IMR-90 (cell line): ENCODE measurements at regions not wholly inside any gene's neighbourhood (a gene's known extent, or its start where the extent isn't known, plus 50 kb on each side); places are given as distances from the start of the nearest gene placed in this dataset.

Source experiments
- ATAC-seq: fragments of 200-7000 bp; cut with Tn5 transposase; 2 replicates; pipeline ENCODE4 v1.9.1; 2020; ENCODE audit warnings: low read depth, mild to moderate bottlenecking, moderate library complexity
- BruUV-seq: library from RNA; stranded (reverse); fragments of 400-500 nt; replicated peaks from 2 replicates; lab custom pipeline; 2021; lab: Mats Ljungman, UMichigan
- CTCF ChIA-PET: fragments of 300-600 bp; formaldehyde crosslinking; extraction: SDS; loops from one replicate; lab custom pipeline; 2021; ENCODE audit warnings: antibody characterized with exemption; lab: Yijun Ruan, JAX
- POLR2A ChIA-PET: fragments of 300-600 bp; sonication (Branson Sonifier 250); formaldehyde crosslinking; loops from one replicate; lab custom pipeline; 2022; ENCODE audit warnings: antibody characterized with exemption; ENCODE audit not compliant: unreplicated experiment; lab: Charles Lee
- DNase-seq: peaks from one replicate; pipeline ENCODE4 v3.0.0; 2013
- H2AFZ ChIP-seq: replicated peaks from 2 replicates; pipeline ENCODE3; 2013; ENCODE audit warnings: low read length, mild to moderate bottlenecking; ENCODE audit not compliant: poor library complexity
- H2AK5ac ChIP-seq: 2 replicates; pipeline ENCODE4 v1.6.1; 2013; ENCODE audit warnings: low read depth, low read length, inconsistent platforms
- H2AK9ac ChIP-seq: replicated peaks from 2 replicates; pipeline ENCODE3; 2013; ENCODE audit warnings: mild to moderate bottlenecking, low read depth, low read length, moderate library complexity; ENCODE audit not compliant: poor library complexity
- H2BK120ac ChIP-seq: 2 replicates; pipeline ENCODE4 v1.6.1; 2013; ENCODE audit warnings: low read depth, low read length, inconsistent platforms
- H2BK15ac ChIP-seq: 3 replicates; pipeline ENCODE4 v1.6.1; 2013; ENCODE audit warnings: low read depth, low read length, inconsistent platforms
- H2BK20ac ChIP-seq: 2 replicates; pipeline ENCODE4 v1.6.1; 2013; ENCODE audit warnings: low read depth, mild to moderate bottlenecking, inconsistent platforms, low read length, moderate library complexity
- H2BK5ac ChIP-seq: 2 replicates; pipeline ENCODE4 v1.6.1; 2013; ENCODE audit warnings: mild to moderate bottlenecking, low read depth, low read length, inconsistent platforms; ENCODE audit not compliant: poor library complexity, severe bottlenecking
- H3K14ac ChIP-seq: replicated peaks from 2 replicates; pipeline ENCODE4 v1.6.1; 2013; ENCODE audit warnings: low read depth, low read length, inconsistent platforms
- H3K18ac ChIP-seq: 2 replicates; pipeline ENCODE4 v1.6.1; 2013; ENCODE audit warnings: low read depth, low read length, control low read depth
- H3K23ac ChIP-seq: 2 replicates; pipeline ENCODE4 v1.6.1; 2013; ENCODE audit warnings: low read depth, low read length, inconsistent platforms
- H3K27ac ChIP-seq: 2 replicates; pipeline ENCODE4 v1.5.1; 2013; ENCODE audit warnings: mild to moderate bottlenecking, control low read depth, low read length; ENCODE audit not compliant: insufficient read depth
- H3K27me3 ChIP-seq: 2 replicates; pipeline ENCODE4 v1.6.1; 2013; ENCODE audit warnings: low read length; ENCODE audit not compliant: control insufficient read depth, insufficient read depth
- H3K36me3 ChIP-seq: 2 replicates; pipeline ENCODE4 v1.6.1; 2013; ENCODE audit warnings: low read length, mixed read lengths; ENCODE audit not compliant: control insufficient read depth, insufficient read depth
- H3K4ac ChIP-seq: 2 replicates; pipeline ENCODE4 v1.6.1; 2013; ENCODE audit warnings: low read depth, low read length, inconsistent platforms
- H3K4me1 ChIP-seq: 2 replicates; pipeline ENCODE4 v1.6.1; 2013; ENCODE audit warnings: low read length, mixed read lengths; ENCODE audit not compliant: control insufficient read depth, insufficient read depth
- H3K4me2 ChIP-seq: 2 replicates; pipeline ENCODE4 v1.6.1; 2013; ENCODE audit warnings: low read depth, mild to moderate bottlenecking, control low read depth, low read length, moderate library complexity
- H3K4me3 ChIP-seq: 2 replicates; pipeline ENCODE4 v1.5.1; 2013; ENCODE audit warnings: low read depth, mild to moderate bottlenecking, control low read depth, low read length, moderate library complexity; ENCODE audit not compliant: insufficient read depth
- H3K56ac ChIP-seq: 2 replicates; pipeline ENCODE4 v1.6.1; 2013; ENCODE audit warnings: low read length, inconsistent platforms; ENCODE audit not compliant: insufficient read depth; ENCODE audit errors: extremely low read depth
- H3K79me1 ChIP-seq, 2 experiments: 2 replicates each; pipeline ENCODE4 v1.6.1; 2013; ENCODE audit warnings: low read length in 2 of 2, inconsistent platforms in 1 of 2, low read depth in 1 of 2
- H3K9ac ChIP-seq: 2 replicates; pipeline ENCODE4 v1.6.1; 2013; ENCODE audit warnings: low read depth, low read length, control low read depth
- H3K9me1 ChIP-seq: 2 replicates; pipeline ENCODE4 v1.6.1; 2013; ENCODE audit warnings: low read length, inconsistent platforms; ENCODE audit not compliant: insufficient read depth
- H3K9me3 ChIP-seq: 2 replicates; pipeline ENCODE4 v1.6.1; 2013; ENCODE audit warnings: low read length; ENCODE audit not compliant: control insufficient read depth, insufficient read depth
- H4K20me1 ChIP-seq: 2 replicates; pipeline ENCODE4 v1.6.1; 2013; ENCODE audit warnings: low read length, inconsistent platforms; ENCODE audit not compliant: insufficient read depth
- H4K5ac ChIP-seq: 2 replicates; pipeline ENCODE4 v1.6.1; 2013; ENCODE audit warnings: mild to moderate bottlenecking, low read depth, low read length, control low read depth
- H4K8ac ChIP-seq, 2 experiments: 2 replicates each; pipeline ENCODE4 v1.6.1; 2013; ENCODE audit warnings: low read depth in 2 of 2, low read length in 2 of 2, control low read depth in 1 of 2, inconsistent platforms in 1 of 2
- H4K91ac ChIP-seq: 2 replicates; pipeline ENCODE4 v1.6.1; 2013; ENCODE audit warnings: low read depth, low read length, inconsistent platforms; ENCODE audit not compliant: insufficient read depth
- BHLHE40 ChIP-seq: fragments of 150-350 bp; IDR thresholded peaks from 2 replicates; pipeline ENCODE4 v1.6.1; 2016; ENCODE audit warnings: mild to moderate bottlenecking, low read depth, low read length
- CEBPB ChIP-seq: IDR thresholded peaks from 2 replicates; pipeline ENCODE4 v1.6.1; 2012; ENCODE audit warnings: low read depth, low read length, improper control_type of control experiment
- CHD1 ChIP-seq: IDR thresholded peaks from 2 replicates; pipeline ENCODE4 v1.6.1; 2012; ENCODE audit warnings: low read depth, low read length, improper control_type of control experiment
- CTCF ChIP-seq: conservative IDR thresholded peaks from 2 replicates; pipeline ENCODE4 v1.5.1; 2012; ENCODE audit warnings: mild to moderate bottlenecking, low read depth, low read length, improper control_type of control experiment
- ELK1 ChIP-seq: fragments of 150-350 bp; IDR thresholded peaks from 2 replicates; pipeline ENCODE4 v1.6.1; 2016; ENCODE audit warnings: low read depth, mild to moderate bottlenecking, low read length, moderate library complexity, borderline replicate concordance
- FOS ChIP-seq: fragments of 150-350 bp; IDR thresholded peaks from 2 replicates; pipeline ENCODE4 v1.6.1; 2016; ENCODE audit warnings: low read depth, low read length
- MAFK ChIP-seq: IDR thresholded peaks from 2 replicates; pipeline ENCODE4 v1.6.1; 2012; ENCODE audit warnings: low read depth, low read length, improper control_type of control experiment
- MAZ ChIP-seq: IDR thresholded peaks from 2 replicates; pipeline ENCODE4 v1.6.1; 2012; ENCODE audit warnings: low read depth, mild to moderate bottlenecking, low read length, improper control_type of control experiment, moderate library complexity, borderline replicate concordance
- MXI1 ChIP-seq: IDR thresholded peaks from 2 replicates; pipeline ENCODE4 v1.6.1; 2012; ENCODE audit warnings: low read depth, mild to moderate bottlenecking, low read length, moderate library complexity, borderline replicate concordance
- NFE2L2 ChIP-seq: fragments of 150-350 bp; IDR thresholded peaks from 2 replicates; pipeline ENCODE4 v1.6.1; 2016; ENCODE audit warnings: low read depth, mild to moderate bottlenecking, low read length
- POLR2A ChIP-seq: IDR thresholded peaks from 2 replicates; pipeline ENCODE4 v1.6.1; 2012; ENCODE audit warnings: mild to moderate bottlenecking, low read depth, low read length
- RAD21 ChIP-seq: IDR thresholded peaks from 2 replicates; pipeline ENCODE4 v1.6.1; 2012; ENCODE audit warnings: low read length, improper control_type of control experiment
- RCOR1 ChIP-seq: IDR thresholded peaks from 2 replicates; pipeline ENCODE4 v1.6.1; 2012; ENCODE audit warnings: mild to moderate bottlenecking, low read length, improper control_type of control experiment; ENCODE audit not compliant: insufficient replicate concordance
- RFX5 ChIP-seq: IDR thresholded peaks from 2 replicates; pipeline ENCODE4 v1.8.0; 2012; ENCODE audit warnings: low read depth, mild to moderate bottlenecking, low read length, moderate library complexity
- SMC3 ChIP-seq: fragments of 150-350 bp; IDR thresholded peaks from 2 replicates; pipeline ENCODE4 v1.6.1; 2016; ENCODE audit warnings: low read depth, mild to moderate bottlenecking, antibody characterized with exemption, low read length, moderate library complexity
- WGBS, 2 experiments: methylation state at CpG; one replicate each; pipeline versions ENCODE4 v1.1.5 to v1.1.7; 2013; ENCODE audit warnings: missing lambda C conversion rate in 2 of 2; ENCODE audit not compliant: insufficient read length in 1 of 2; ENCODE audit errors: extremely low coverage in 2 of 2; 5-methylcytosine and 5-hydroxymethylcytosine counted together
- dilution Hi-C: fragments of 300-500 bp; cut with HindIII; formaldehyde crosslinking; loops from one replicate; pipeline ENCODE4 v1.14.3; 2018; ENCODE audit warnings: low sequenced_read_pairs; ENCODE audit not compliant: unreplicated experiment
- in situ Hi-C: fragments of 300-500 bp; cut with MboI; formaldehyde crosslinking; loops from 3 replicates; pipeline ENCODE4 v1.14.3; 2019; ENCODE audit warnings: low sequenced_read_pairs, inconsistent platforms, mixed read lengths
- intact Hi-C: fragments of 100-400 bp; cut with micrococcal nuclease; formaldehyde crosslinking; loops from 2 replicates; pipeline ENCODE4 v1.10.0; 2022
- TF ChIP-seq, protein P1 (sequence below): fragments of 150-350 bp; IDR thresholded peaks from 2 replicates; pipeline ENCODE4 v1.6.1; 2017; ENCODE audit warnings: mild to moderate bottlenecking, antibody characterized with exemption, low read length, low read depth

DNA sequence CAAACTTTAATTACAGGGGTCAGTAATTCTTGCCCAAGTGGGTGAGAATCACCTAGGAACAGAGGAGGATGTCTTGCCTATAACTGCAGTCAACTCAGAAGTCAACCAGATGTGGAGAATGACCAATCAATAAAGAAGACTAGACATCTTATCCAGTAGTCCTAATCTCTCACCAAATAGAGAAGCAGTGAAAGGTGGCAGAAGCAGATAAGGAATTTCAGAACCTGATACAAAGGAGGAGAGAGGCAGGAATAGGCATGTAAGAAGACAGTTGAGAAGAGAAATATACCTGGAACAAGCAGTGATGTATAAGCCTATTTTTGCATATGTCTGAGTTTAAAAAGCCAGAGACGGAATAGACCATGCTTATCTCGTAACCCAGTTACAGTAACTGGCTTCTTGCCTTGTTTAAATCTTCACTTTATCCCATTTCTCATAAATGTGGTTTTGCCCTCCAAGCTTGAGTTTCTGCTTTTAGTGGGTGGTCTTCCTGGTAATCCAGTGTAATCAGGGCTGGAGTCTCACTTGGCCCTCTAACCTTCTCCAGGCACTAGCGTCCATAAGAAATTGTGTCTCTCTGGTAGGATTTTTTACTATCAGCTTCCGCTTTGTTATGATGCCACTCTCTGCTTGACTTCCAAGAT is 401.0 kb downstream of the SUCLG1 start:
- POLR2A ChIA-PET, result no interaction called here
- DNase-seq, result no peak
- Histone ChIP-seq H2BK5ac (no peak overlapping the region), H2AK5ac (no peak overlapping the region), H3K79me1 (no peaks in the 10 kb centered on the region), H3K56ac (no peak overlapping the region), H3K9ac (no peak overlapping the region), H4K20me1 (no peaks in the 10 kb centered on the region), H2BK15ac (no peak overlapping the region), H3K27me3 (no peaks in the 10 kb centered on the region), H2AK9ac (no peak overlapping the region), H2BK20ac (no peak overlapping the region), H3K27ac (no peak overlapping the region), H3K9me3 (no peaks in the 10 kb centered on the region), H4K5ac (no peak overlapping the region), H3K4ac (no peak overlapping the region), H3K18ac (no peak overlapping the region), H3K23ac (no peak overlapping the region), H2AFZ (no peak overlapping the region), H3K4me3 (no peak overlapping the region), H3K14ac (no peak overlapping the region), H3K4me1 (no peaks in the 10 kb centered on the region), H3K36me3 (no peaks in the 10 kb centered on the region), H4K91ac (no peak overlapping the region), H2BK120ac (no peak overlapping the region), H3K9me1 (no peaks in the 10 kb centered on the region), H4K8ac (no peak overlapping the region), H3K4me2 (no peak overlapping the region)
- CTCF ChIA-PET, result no interaction called here
- no peak for ATAC-seq
- BruUV-seq, result no TSS peak
- intact Hi-C loops, result no loop called here
- dilution Hi-C loops, result no loop called here
- TF ChIP-seq POLR2A, result no peak
- TF ChIP-seq CHD1, result no peak
- TF ChIP-seq MXI1, result no peak
- no peak for TF ChIP-seq CTCF
- no peak for TF ChIP-seq RCOR1
- TF ChIP-seq BHLHE40, result no peak
- TF ChIP-seq ELK1, result no peak
- no peak for TF ChIP-seq RFX5
- no peak for TF ChIP-seq NFE2L2
- no peak for TF ChIP-seq CEBPB
- TF ChIP-seq, protein P1, sequence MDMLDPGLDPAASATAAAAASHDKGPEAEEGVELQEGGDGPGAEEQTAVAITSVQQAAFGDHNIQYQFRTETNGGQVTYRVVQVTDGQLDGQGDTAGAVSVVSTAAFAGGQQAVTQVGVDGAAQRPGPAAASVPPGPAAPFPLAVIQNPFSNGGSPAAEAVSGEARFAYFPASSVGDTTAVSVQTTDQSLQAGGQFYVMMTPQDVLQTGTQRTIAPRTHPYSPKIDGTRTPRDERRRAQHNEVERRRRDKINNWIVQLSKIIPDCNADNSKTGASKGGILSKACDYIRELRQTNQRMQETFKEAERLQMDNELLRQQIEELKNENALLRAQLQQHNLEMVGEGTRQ, result no peak
- no peak for TF ChIP-seq RAD21
- no peak for TF ChIP-seq FOS
- no peak for TF ChIP-seq MAFK
- TF ChIP-seq MAZ, result no peak
- no peak for TF ChIP-seq SMC3
- WGBS, 2 experiments, result no CpG with 5 or more reads among the region's 4 CpGs
- in situ Hi-C loops, result no loop called here
